ENCODE measurements at regions not wholly inside any gene's neighbourhood (a gene's known extent, or its start where the extent isn't known, plus 50 kb on each side); places are given as distances from the start of the nearest gene placed in this dataset.

DNA sequence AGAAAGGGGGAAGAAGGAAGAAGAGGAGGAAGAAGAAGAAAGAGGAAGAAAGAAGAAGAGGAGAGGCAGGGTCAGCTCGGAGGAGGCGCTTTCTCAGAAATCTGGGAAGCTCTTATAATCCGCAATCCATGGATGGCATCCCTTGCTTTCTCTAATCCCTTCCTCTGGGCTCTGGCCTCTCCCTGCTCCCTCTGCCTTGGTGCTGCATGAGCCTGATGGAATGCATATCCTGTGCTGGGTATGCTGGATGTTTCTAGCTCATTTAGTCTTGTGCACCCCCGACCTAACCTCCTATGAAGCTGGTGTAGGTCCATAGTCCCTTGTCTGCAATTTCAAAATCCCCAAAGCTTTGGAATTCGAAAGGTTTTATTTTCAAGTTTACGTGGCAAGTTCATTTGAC is 94.2 kb upstream of the MYL2 start:
- Histone ChIP-seq H3K9ac (ENCODE audit: low read length) (no peak overlapping the region), H3K36me3 (ENCODE audit: control insufficient read depth, insufficient read depth, low read length) (no peaks in the 10 kb centered on the region), H3K4me3 (ENCODE audit: low read length) (no peak overlapping the region), H3K27me3 (ENCODE audit: control insufficient read depth, insufficient read depth, low read length) (no peaks in the 10 kb centered on the region), H3K27ac (ENCODE audit: low read depth, low read length) (no peak overlapping the region), H3K4me1 (ENCODE audit: control insufficient read depth, insufficient read depth, low read length) (no peaks in the 10 kb centered on the region)

GRCh38 chr12:111012918-111013317 is 92.5 kb upstream of the MYL2 start:
- H3K27me3 ChIP-seq (ENCODE audit: control insufficient read depth, insufficient read depth, low read length) = no peaks in the 10 kb centered on the region

GRCh38 chr12:111011999-111012600 is 91.7 kb upstream of the MYL2 start:
- no peak overlapping the region for H3K9ac ChIP-seq (ENCODE audit: low read length)
- no peaks in the 10 kb centered on the region for H3K27me3 ChIP-seq (ENCODE audit: control insufficient read depth, insufficient read depth, low read length)
- H3K27ac ChIP-seq (ENCODE audit: low read depth, low read length) = no peak overlapping the region
- no peak overlapping the region for H3K4me3 ChIP-seq (ENCODE audit: low read length)
- no peaks in the 10 kb centered on the region for H3K4me1 ChIP-seq (ENCODE audit: control insufficient read depth, insufficient read depth, low read length)
- H3K36me3 ChIP-seq (ENCODE audit: control insufficient read depth, insufficient read depth, low read length) = no peaks in the 10 kb centered on the region

More at GRCh38 chr12:111012918-111013317, 92.5 kb upstream of the MYL2 start:
- Histone ChIP-seq H3K4me1 (ENCODE audit: control insufficient read depth, insufficient read depth, low read length) (no peaks in the 10 kb centered on the region), H3K27ac (ENCODE audit: low read depth, low read length) (no peak overlapping the region), H3K4me3 (ENCODE audit: low read length) (no peak overlapping the region), H3K36me3 (ENCODE audit: control insufficient read depth, insufficient read depth, low read length) (no peaks in the 10 kb centered on the region), H3K9ac (ENCODE audit: low read length) (no peak overlapping the region)

GRCh38 chr12:111010916-111011657 is 90.7 kb upstream of the MYL2 start:
- H3K36me3 ChIP-seq (ENCODE audit: control insufficient read depth, insufficient read depth, low read length) = no peaks in the 10 kb centered on the region
- no peak overlapping the region for H3K9ac ChIP-seq (ENCODE audit: low read length)
- H3K27me3 ChIP-seq (ENCODE audit: control insufficient read depth, insufficient read depth, low read length) = no peaks in the 10 kb centered on the region
- no peaks in the 10 kb centered on the region for H3K4me1 ChIP-seq (ENCODE audit: control insufficient read depth, insufficient read depth, low read length)
- no peak overlapping the region for H3K27ac ChIP-seq (ENCODE audit: low read depth, low read length)
- H3K4me3 ChIP-seq (ENCODE audit: low read length) = no peak overlapping the region

DNA sequence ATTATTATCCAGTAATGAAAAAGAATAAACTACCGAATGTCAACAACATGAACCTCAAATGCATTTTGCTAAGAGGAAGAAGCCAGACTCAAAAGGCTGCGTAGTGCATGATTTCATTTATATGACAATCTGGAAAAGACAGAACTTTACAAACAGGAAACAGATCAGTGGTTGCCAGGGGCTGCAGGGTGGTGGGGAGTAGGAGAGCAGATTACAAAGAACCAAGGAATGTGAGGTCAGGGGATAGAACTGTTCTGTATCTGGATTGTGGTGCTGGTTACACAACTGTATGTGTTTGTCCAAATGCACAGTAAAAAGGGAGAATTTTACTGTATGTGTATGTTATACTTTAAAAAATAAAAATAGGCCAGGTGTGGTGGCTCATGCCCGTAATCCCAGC is 89.7 kb upstream of the MYL2 start:
- H3K36me3 ChIP-seq (ENCODE audit: control insufficient read depth, insufficient read depth, low read length) = no peaks in the 10 kb centered on the region
- no peaks in the 10 kb centered on the region for H3K27me3 ChIP-seq (ENCODE audit: control insufficient read depth, insufficient read depth, low read length)
- H3K4me3 ChIP-seq (ENCODE audit: low read length) = no peak overlapping the region
- H3K9ac ChIP-seq (ENCODE audit: low read length) = no peak overlapping the region
- H3K4me1 ChIP-seq (ENCODE audit: control insufficient read depth, insufficient read depth, low read length) = no peaks in the 10 kb centered on the region
- H3K27ac ChIP-seq (ENCODE audit: low read depth, low read length) = no peak overlapping the region

GRCh38 chr12:111006621-111007020 is 86.2 kb upstream of the MYL2 start:
- no peaks in the 10 kb centered on the region for H3K27me3 ChIP-seq (ENCODE audit: control insufficient read depth, insufficient read depth, low read length)

GRCh38 chr12:110998971-110999370 is 78.6 kb upstream of the MYL2 start:
- Histone ChIP-seq H3K4me3 (ENCODE audit: low read length) (no peak overlapping the region), H3K9ac (ENCODE audit: low read length) (no peak overlapping the region), H3K27ac (ENCODE audit: low read depth, low read length) (no peak overlapping the region), H3K36me3 (ENCODE audit: control insufficient read depth, insufficient read depth, low read length) (no peaks in the 10 kb centered on the region), H3K4me1 (ENCODE audit: control insufficient read depth, insufficient read depth, low read length) (no peaks in the 10 kb centered on the region), H3K27me3 (ENCODE audit: control insufficient read depth, insufficient read depth, low read length) (no peaks in the 10 kb centered on the region)

More at GRCh38 chr12:111006621-111007020, 86.2 kb upstream of the MYL2 start:
- no peak overlapping the region for H3K27ac ChIP-seq (ENCODE audit: low read depth, low read length)
- H3K4me1 ChIP-seq (ENCODE audit: control insufficient read depth, insufficient read depth, low read length) = no peaks in the 10 kb centered on the region
- no peak overlapping the region for H3K9ac ChIP-seq (ENCODE audit: low read length)
- H3K4me3 ChIP-seq (ENCODE audit: low read length) = no peak overlapping the region
- no peaks in the 10 kb centered on the region for H3K36me3 ChIP-seq (ENCODE audit: control insufficient read depth, insufficient read depth, low read length)

DNA sequence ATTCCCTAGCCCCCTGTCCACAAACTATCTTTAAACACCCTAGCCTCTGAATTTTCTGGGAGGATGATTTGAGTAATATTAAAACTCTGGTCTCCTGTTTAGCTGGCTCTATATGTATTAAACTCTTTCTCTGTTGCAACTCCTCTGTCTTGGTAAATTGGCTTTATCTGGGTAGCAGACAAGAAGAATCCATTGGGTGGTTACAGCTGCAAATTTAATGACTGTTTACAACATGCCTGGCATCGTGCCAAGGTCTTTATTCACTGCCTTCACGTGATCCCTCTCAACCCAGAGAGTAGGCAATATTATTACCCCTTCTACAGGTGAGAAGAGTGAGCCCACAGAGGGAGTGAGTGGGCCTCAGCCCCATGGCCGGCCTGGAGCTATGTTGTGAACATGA is 77.8 kb upstream of the MYL2 start:
- no peaks in the 10 kb centered on the region for H3K36me3 ChIP-seq (ENCODE audit: control insufficient read depth, insufficient read depth, low read length)
- H3K4me3 ChIP-seq (ENCODE audit: low read length) = no peak overlapping the region
- H3K27ac ChIP-seq (ENCODE audit: low read depth, low read length) = no peak overlapping the region
- no peaks in the 10 kb centered on the region for H3K27me3 ChIP-seq (ENCODE audit: control insufficient read depth, insufficient read depth, low read length)
- H3K4me1 ChIP-seq (ENCODE audit: control insufficient read depth, insufficient read depth, low read length) = no peaks in the 10 kb centered on the region
- no peak overlapping the region for H3K9ac ChIP-seq (ENCODE audit: low read length)

DNA sequence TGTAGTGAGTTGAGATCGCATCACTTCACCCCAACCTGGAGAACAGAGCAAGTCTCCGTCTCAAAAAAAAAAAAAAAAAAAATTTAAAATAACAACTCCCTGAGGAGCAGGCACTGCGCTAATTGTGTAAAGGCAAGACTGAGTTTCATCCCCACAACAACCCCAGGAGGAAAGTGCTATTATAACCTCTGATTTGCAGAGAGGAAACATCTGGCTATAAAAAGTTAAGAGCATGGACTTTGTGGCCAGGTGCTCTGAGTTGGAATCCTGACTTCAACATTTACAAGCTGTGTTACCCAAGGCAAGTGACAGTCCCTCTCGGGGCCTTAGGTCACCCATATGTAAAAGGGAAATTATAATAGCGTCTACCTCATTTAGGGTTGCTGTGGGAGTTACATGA is 76.0 kb upstream of the MYL2 start:
- no peaks in the 10 kb centered on the region for H3K4me1 ChIP-seq (ENCODE audit: control insufficient read depth, insufficient read depth, low read length)
- no peak overlapping the region for H3K27ac ChIP-seq (ENCODE audit: low read depth, low read length)
- H3K4me3 ChIP-seq (ENCODE audit: low read length) = no peak overlapping the region
- no peaks in the 10 kb centered on the region for H3K36me3 ChIP-seq (ENCODE audit: control insufficient read depth, insufficient read depth, low read length)
- H3K27me3 ChIP-seq (ENCODE audit: control insufficient read depth, insufficient read depth, low read length) = no peaks in the 10 kb centered on the region
- H3K9ac ChIP-seq (ENCODE audit: low read length) = no peak overlapping the region

- H3K4me3 ChIP-seq (ENCODE audit: low read length) = no peak overlapping the region
- H3K27ac ChIP-seq (ENCODE audit: low read depth, low read length) = no peak overlapping the region
- H3K27me3 ChIP-seq (ENCODE audit: control insufficient read depth, insufficient read depth, low read length) = no peaks in the 10 kb centered on the region
- H3K9ac ChIP-seq (ENCODE audit: low read length) = no peak overlapping the region
- H3K36me3 ChIP-seq (ENCODE audit: control insufficient read depth, insufficient read depth, low read length) = no peaks in the 10 kb centered on the region
- no peaks in the 10 kb centered on the region for H3K4me1 ChIP-seq (ENCODE audit: control insufficient read depth, insufficient read depth, low read length)
Measured at GRCh38 chr12:110995615-110996014, 75.2 kb upstream of the MYL2 start.

DNA sequence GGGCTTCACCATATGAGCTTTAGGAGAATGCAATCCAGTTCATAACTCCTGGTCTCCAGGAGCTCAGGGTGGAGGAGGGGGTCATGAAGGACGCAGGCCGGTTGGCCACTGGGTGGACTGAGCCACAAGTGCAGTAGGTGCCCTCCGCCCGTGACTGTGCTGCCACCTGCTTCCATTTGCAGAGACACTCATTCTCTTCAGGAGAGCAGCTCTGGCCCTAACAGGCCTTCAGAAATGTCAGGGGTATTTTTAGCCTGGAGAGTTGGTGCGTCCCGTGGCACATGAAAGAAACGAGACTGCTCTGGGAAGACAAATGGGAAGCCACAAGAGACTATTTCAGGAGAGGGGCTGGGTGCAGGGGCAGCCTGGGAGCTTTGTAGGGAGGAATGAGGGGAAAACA is 74.6 kb upstream of the MYL2 start:
- no peaks in the 10 kb centered on the region for H3K27me3 ChIP-seq (ENCODE audit: control insufficient read depth, insufficient read depth, low read length)
- no peaks in the 10 kb centered on the region for H3K36me3 ChIP-seq (ENCODE audit: control insufficient read depth, insufficient read depth, low read length)
- H3K4me3 ChIP-seq (ENCODE audit: low read length) = no peak overlapping the region
- no peak overlapping the region for H3K9ac ChIP-seq (ENCODE audit: low read length)
- no peak overlapping the region for H3K27ac ChIP-seq (ENCODE audit: low read depth, low read length)
- no peaks in the 10 kb centered on the region for H3K4me1 ChIP-seq (ENCODE audit: control insufficient read depth, insufficient read depth, low read length)

GRCh38 chr12:110993434-110993833 is 73.1 kb upstream of the MYL2 start:
- Histone ChIP-seq H3K4me3 (ENCODE audit: low read length) (no peak overlapping the region), H3K27ac (ENCODE audit: low read depth, low read length) (no peak overlapping the region), H3K36me3 (ENCODE audit: control insufficient read depth, insufficient read depth, low read length) (no peaks in the 10 kb centered on the region), H3K27me3 (ENCODE audit: control insufficient read depth, insufficient read depth, low read length) (no peaks in the 10 kb centered on the region), H3K9ac (ENCODE audit: low read length) (no peak overlapping the region), H3K4me1 (ENCODE audit: control insufficient read depth, insufficient read depth, low read length) (no peaks in the 10 kb centered on the region)

DNA sequence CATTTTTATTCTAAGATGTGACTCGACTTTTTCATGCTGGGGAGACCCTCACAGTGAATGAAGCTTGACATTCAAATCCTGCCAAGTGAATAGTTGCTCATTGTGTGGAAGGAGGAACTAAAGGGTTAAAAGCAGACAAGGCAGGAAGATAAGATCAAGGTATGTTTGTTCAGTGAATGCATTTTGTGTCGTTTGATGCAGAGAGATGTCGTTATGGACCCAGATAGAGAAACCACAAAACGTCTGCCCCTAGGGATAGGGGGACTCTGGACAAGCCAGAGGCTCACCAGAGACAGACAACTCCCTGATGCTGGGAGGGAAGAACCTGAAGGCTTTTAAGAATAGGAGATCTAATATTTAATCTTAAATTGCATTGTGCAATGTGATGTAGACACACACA is 72.5 kb upstream of the MYL2 start:
- no peak overlapping the region for H3K27ac ChIP-seq (ENCODE audit: low read depth, low read length)
- no peak overlapping the region for H3K9ac ChIP-seq (ENCODE audit: low read length)
- H3K4me3 ChIP-seq (ENCODE audit: low read length) = no peak overlapping the region
- H3K27me3 ChIP-seq (ENCODE audit: control insufficient read depth, insufficient read depth, low read length) = no peaks in the 10 kb centered on the region
- no peaks in the 10 kb centered on the region for H3K36me3 ChIP-seq (ENCODE audit: control insufficient read depth, insufficient read depth, low read length)
- H3K4me1 ChIP-seq (ENCODE audit: control insufficient read depth, insufficient read depth, low read length) = no peaks in the 10 kb centered on the region

All from rectal smooth muscle tissue (tissue), 1 donor.